DMS114 treated with DMSO at 0.1 percent for 48 hours (cell line): ENCODE measurements at regions not wholly inside any gene's neighbourhood (a gene's known extent, or its start where the extent isn't known, plus 50 kb on each side); places are given as distances from the start of the nearest gene placed in this dataset.
"Not testable (repeated sequence)": the region's sequence is repeated elsewhere in the genome, so short reads cannot be mapped to it uniquely, and the experiment has no call there.

Experiments used
- DNase-seq: peaks from one replicate; lab custom pipeline; 2025; ENCODE audit not compliant: unreplicated experiment; lab: John Stamatoyannopoulos, UW

DNA sequence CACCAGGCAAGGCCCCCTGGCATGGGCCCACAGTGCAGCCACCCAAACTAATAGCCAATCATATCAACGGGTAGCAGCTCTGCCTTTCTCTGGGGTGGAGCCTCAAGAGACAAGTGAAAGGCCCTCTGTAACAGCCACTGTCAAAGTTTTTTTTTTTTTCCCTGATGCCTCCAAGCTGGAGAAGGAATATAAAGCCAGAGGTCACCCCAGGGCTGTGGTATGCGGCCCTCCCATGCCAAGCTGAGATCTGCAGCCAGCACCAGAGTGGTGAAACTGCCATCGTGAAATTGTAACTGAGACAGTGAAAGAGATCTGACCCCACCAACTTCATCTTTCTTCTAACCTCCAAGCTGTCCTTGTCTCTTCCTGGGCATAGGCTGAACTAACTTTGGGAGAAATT is 407.0 kb downstream of the KLHL4 start:
- DNase-seq = no peak

DNA sequence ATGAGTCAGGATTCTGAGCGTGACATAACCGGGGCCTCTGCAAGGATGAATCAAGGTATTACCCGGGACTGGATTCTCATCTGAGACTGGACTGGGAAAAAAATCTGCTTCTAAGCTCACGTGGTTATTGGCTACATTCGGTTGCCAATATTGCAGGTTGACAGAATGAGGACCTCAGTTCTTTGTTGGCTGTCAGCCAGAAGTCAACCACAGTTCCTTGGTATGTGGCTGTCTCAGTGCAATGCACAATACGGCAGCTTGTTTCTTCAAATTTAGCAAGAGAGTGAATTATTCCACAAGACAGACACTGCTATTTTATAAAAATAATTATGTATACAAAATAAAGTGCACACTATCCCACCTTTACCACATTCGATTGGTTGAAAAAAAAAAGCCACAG is 424.2 kb downstream of the KLHL4 start:
- DNase-seq = no peak

GRCh38 chrX:87961471-87961870 is 443.9 kb downstream of the KLHL4 start:
- no peak for DNase-seq

- DNase-seq = no peak
These were observed 450.5 kb downstream of the KLHL4 start for GRCh38 chrX:87968118-87968517.

DNA sequence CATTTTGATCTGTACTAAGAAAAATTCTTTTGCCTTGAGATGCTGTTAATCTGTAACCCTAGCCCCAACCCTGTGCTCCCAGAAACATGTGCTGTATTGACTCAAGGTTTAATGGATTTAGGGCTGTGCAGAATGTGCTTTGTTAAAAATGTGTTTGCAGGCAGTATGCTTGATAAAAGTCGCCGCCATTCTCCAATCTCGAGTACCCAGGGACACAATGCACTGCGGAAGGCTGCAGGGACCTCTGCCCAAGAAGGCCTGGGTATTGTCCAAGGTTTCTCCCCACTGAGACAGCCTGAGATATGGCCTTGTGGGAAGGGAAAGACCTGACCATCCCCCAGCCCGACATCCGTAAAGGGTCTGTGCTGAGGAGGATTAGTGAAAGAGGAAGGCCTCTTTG is 454.5 kb downstream of the KLHL4 start:
- DNase-seq = not testable (repeated sequence)

DNA sequence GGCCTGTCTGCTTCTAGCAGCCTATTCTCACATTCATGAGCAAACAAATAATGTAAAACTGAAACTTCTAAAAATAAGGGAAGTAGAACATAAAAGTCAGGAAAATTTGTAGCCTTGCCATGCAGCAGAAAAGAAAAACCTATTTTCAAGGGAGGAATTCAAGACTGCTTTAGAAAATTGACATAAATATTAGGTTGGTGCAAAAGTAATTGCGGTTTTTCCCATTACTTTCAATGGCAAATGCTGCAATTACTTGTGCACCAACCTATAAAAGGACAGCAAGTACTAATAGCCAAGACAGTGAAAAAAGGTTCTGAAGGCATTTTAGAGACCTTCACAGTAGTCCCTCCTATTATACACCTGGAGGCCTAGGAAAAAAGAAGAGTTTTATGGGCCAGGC is 457.8 kb downstream of the KLHL4 start:
- DNase-seq = no peak

GRCh38 chrX:88007873-88008272 is 490.3 kb downstream of the KLHL4 start:
- DNase-seq = not testable (repeated sequence)

- no peak for DNase-seq
These were observed 506.4 kb downstream of the KLHL4 start for GRCh38 chrX:88024022-88024421.

DNA sequence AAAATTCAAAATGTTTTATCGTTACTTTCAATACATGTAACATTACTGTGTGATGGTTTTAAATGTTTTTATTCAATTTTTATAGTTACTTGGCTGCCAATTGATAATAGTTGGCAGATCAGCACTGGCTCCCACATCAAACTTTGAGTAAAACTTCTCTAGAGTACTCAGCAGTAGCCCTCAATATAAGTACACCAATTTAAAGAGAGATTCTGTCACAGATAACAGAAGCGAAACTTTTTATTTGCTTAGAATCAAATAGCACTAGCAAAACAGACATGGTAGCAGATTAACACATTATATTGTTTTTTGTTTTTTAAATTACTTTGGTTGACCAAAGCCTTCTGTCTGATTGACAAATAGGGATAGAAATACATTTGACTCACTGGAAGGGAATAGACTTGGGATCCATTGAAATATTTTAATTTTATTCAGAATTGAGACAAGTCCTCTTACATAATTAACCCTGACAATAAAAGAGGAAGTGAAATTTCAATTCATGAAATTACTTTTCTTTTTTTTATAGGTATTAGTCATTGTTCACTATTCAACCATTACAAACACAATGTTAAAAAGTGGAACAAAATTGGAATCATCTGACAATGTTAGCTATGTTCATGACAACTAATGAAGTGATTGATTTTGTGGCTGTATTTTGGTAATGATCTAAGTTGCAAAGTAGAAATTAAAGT is 554.9 kb downstream of the KLHL4 start:
- no peak for DNase-seq

- no peak for DNase-seq
These were observed 584.4 kb downstream of the KLHL4 start for GRCh38 chrX:88101968-88102367.

DNA sequence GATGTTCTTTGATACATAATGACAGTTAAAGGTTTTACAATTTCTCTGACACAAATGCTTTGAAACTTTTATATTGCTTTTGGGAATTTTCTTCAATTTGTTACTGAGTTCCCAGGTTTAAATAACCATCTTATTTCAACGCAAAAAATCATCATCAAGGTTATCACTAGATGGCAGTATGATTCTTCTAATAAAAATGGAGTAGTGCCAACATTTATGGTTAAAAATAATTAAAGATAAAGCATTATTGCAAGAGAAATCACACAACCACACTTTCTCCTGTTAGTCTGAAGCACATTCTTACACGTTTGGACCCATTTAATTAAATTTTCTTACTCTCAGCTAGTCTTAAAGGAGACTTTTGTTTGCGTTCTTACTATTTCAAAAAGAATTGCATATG is 611.3 kb upstream of the CPXCR1 start:
- peak; percentile 7 for DNase-seq

DNA sequence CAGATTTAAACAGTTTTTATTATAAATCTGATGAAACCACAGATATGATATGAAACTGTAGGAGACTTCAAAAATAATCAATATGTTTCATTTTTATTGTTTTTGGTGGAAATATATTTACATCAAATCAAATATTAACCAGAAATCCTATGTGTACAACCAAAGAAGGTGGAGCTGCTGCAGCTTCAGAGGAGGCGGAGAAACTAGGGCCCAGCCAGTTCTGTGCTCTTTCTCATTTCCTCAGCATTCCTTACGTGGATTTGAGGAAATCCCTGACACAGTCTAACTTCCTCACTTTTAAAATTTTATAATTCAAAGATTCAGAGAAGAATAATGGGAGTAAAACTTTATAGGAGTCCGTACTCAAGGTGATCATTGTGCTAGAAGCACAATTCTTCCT is 610.7 kb upstream of the CPXCR1 start:
- no peak for DNase-seq

DNA sequence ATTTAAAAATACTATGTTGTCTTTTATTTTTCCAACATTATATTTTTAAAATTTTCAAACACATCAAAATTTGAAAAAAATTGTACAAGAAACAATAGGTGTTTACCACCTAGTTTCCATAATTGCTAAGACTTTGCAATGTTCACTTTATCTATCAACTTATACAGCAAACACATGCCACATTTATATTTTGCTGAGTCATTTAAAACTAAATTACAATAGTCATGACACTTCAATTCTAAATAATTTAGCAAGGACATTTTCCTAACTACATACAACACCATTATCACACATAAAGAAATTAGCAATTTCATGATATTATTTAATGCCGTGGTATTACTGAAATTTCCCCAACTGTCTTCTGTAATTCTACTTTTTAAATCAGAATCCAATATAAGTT is 600.4 kb upstream of the CPXCR1 start:
- DNase-seq = no peak

GRCh38 chrX:88170553-88170952 is 576.5 kb upstream of the CPXCR1 start:
- DNase-seq = no peak

DNA sequence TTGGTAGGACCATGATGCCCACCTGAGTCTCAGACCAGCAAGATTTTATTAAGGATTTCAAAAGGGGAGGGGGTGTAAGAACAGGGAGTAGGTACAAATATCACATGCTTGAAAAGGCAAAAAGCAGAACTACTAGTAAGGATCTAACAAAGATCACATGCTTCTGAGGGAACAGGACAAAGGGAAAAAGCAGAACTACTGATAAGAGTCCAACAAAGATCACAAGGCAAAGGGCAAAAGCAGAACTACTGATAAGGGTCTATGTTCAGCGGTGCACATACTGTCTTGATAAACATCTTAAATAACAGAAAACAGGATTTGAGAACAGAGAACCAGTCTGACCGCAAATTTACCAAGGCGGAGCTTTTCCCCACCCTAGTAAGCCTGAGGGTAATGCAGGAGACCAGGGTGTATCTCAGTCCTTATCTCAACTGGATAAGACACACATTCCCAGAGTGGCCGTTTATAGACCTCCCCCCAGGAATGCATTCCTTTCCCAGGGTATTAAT is 573.0 kb upstream of the CPXCR1 start:
- not testable (repeated sequence) for DNase-seq

DNA sequence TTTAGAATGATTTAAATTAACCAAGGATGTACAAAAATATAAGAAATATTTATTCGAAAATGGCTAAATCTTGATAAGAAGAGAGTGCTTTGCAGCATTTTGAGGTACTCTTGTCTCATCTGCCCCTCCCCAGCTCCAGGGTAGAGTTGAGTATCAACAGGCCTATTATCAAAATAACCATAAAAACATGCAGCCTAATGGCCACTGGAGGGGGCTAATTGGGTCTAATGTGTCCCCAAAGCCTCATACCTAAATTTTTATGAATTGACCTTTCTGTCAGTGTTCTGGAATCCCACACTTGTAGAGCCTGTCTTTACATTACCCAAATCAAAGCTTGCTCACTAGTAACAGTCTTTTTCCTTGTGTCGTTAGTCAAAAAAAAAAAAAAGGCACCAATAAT is 544.9 kb upstream of the CPXCR1 start:
- no peak for DNase-seq

GRCh38 chrX:88244066-88244465 is 503.0 kb upstream of the CPXCR1 start:
- no peak for DNase-seq

GRCh38 chrX:88284844-88285243 is 462.2 kb upstream of the CPXCR1 start:
- DNase-seq = no peak

- DNase-seq = not testable (repeated sequence)
These were observed 433.1 kb upstream of the CPXCR1 start for GRCh38 chrX:88313972-88314371.

DNA sequence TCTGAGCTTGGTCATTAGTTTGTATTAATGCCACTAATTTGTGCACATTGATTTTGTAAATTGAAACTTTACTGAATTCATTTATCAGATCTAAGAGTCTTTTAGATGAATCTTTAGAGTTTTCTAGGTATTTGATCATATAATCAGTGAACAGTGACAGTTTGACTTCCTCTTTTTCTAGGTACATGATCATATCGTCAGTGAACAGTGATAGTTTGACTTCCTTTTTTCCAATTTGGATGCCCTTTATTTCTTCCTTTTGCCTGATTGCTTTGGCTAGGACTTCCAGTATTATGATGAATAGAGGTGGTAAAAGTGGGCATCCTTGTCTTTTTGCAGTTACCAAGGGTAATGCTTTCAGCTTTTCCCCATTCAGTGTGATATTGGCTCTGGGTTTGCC is 421.4 kb upstream of the CPXCR1 start:
- no peak for DNase-seq

GRCh38 chrX:88355252-88355651 is 391.8 kb upstream of the CPXCR1 start:
- no peak for DNase-seq

DNA sequence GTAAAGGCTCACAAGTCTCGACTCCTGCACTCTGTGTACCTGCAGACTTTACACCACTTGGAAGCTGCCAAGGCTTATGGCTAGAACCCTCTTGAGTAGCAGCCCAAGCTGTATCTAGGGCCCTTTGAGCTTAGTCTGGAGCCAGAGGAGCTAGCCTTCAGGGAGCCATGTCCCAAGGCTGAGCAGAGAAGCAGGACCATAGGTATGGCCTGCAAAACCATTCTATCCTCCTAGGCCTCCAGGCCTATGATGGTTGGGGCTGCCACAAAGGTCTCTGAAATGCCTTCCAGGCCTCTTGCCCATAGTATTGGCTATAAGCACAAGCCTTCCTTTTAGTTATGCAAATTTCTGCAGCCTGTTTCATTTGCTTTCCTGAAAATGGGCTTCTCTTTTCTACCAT is 380.7 kb upstream of the CPXCR1 start:
- no peak for DNase-seq

DNA sequence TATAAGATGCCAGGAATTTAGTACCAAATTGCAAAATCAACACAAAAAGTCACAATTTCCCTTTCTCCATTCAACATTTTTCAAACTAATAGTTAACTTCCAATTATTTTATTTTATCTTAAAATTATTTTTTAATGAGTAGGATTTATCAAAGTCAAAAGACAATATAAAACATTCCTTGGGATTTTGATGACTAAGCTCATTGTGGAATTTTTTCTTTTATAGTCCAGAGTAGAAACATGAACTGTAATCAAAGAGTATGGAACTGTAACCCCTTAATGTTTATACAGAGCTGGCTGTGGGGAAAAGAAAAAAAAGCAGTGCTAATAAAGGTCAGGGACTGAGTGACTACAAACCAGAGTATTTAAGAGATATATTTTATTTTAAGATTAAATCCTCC is 368.6 kb upstream of the CPXCR1 start:
- DNase-seq = no peak
